Spleen (tissue), 11 donors: ENCODE measurements at regions not wholly inside any gene's neighbourhood (a gene's known extent, or its start where the extent isn't known, plus 50 kb on each side); places are given as distances from the start of the nearest gene placed in this dataset.

Experiments used
- DNase-seq: peaks from one replicate; pipeline ENCODE4 v3.0.0-alpha.2; 2020
- H3K27ac ChIP-seq, 8 donors: fragments of 200-600 bp; sonication (generic) in 7 of 8; 1 replicate in 4 of 8; 2 replicates in 4 of 8; pipeline versions ENCODE4 v1.5.0 to v1.8.0; 2016 to 2021; ENCODE audit warnings: inconsistent platforms in 4 of 8, mild to moderate bottlenecking in 4 of 8, moderate library complexity in 1 of 8
- H3K27me3 ChIP-seq, 7 donors: fragments of 200-600 bp; sonication (generic) in 6 of 7; replicated peaks in 1 of 7; 1 replicate in 4 of 7; 2 replicates in 3 of 7; pipeline versions ENCODE4 v1.5.0 to v1.8.0; 2016 to 2021; ENCODE audit warnings: inconsistent platforms in 3 of 7, mild to moderate bottlenecking in 1 of 7
- H3K36me3 ChIP-seq, 6 donors: fragments of 200-600 bp; sonication (generic) in 5 of 6; 1 replicate in 4 of 6; 2 replicates in 2 of 6; pipeline versions ENCODE4 v1.5.0 to v1.8.0; 2016 to 2021; ENCODE audit warnings: inconsistent platforms in 2 of 6
- H3K4me1 ChIP-seq, 6 donors: fragments of 200-600 bp; sonication (generic) in 5 of 6; 1 replicate in 3 of 6; 2 replicates in 3 of 6; pipeline versions ENCODE4 v1.5.0 to v1.8.0; 2016 to 2021; ENCODE audit warnings: inconsistent platforms in 3 of 6
- H3K4me3 ChIP-seq, 8 donors: fragments of 200-600 bp; sonication (generic) in 7 of 8; 1 replicate in 4 of 8; 2 replicates in 4 of 8; pipeline versions ENCODE4 v1.5.0 to v1.8.0; 2016 to 2021; ENCODE audit warnings: inconsistent platforms in 4 of 8, mild to moderate bottlenecking in 4 of 8, moderate library complexity in 2 of 8
- H3K9me3 ChIP-seq, 8 donors: fragments of 200-600 bp; sonication (generic) in 7 of 8; 1 replicate in 4 of 8; 2 replicates in 4 of 8; pipeline versions ENCODE4 v1.5.0 to v1.8.0; 2016 to 2021; ENCODE audit warnings: inconsistent platforms in 4 of 8
- CTCF ChIP-seq, 11 experiments: fragments of 200-600 bp in 7 of 11; fragments of 450-650 bp in 4 of 11; sonication (generic) in 4 of 11; IDR thresholded peaks in 8 of 11; conservative IDR thresholded peaks in 3 of 11; 1 replicate in 7 of 11; 2 replicates in 4 of 11; pipeline versions ENCODE4 v1.4.0 to v1.8.0; 2016 to 2021; ENCODE audit warnings: antibody characterized with exemption in 11 of 11, inconsistent platforms in 4 of 11, mild to moderate bottlenecking in 1 of 11
- POLR2A ChIP-seq, 3 donors: fragments of 450-650 bp; IDR thresholded peaks; one replicate each; pipeline ENCODE4 v1.5.1; 2017; ENCODE audit warnings: antibody characterized with exemption in 3 of 3, mild to moderate bottlenecking in 1 of 3
- POLR2AphosphoS5 ChIP-seq, 3 donors: sonication (generic); formaldehyde crosslinking; IDR thresholded peaks; one replicate each; pipeline ENCODE4 v1.5.1; 2017; ENCODE audit warnings: antibody characterized with exemption in 3 of 3
- whole genome bisulfite sequencing, 5 donors: extraction: QIAGEN DNeasy Blood & Tissue Kit in 3 of 5; methylation state at CpG; one replicate each; pipeline versions ENCODE4 v1.1.5 to v1.1.7; 2013 to 2018; 5-methylcytosine and 5-hydroxymethylcytosine counted together
- intact Hi-C: fragments of 100-400 bp; cut with DNase I; formaldehyde crosslinking; loops from one replicate; pipeline ENCODE4 v1.15.0; 2023; ENCODE audit warnings: low total_unique reads
- donor health status: healthy with polysubstance abuse.
- donor health status: DM: no; HTN: no; CAD: no; lungs with moderate emphysema.
- donor health status: DM: no; HTN: no; CAD: no.
- donor health status: Bipolar disorder and iron deficiency.
- donor health status: healthy.
- donor health status: DM: no; HTN: no; CAD: no.
- donor health status: DM: yes; HTN: yes; CAD: no.

GRCh38 chr7:18216270-18216669 lies 188.6 kb upstream of the PRPS1L1 start:
- intact Hi-C loops: loop anchor here (10.0 kb wide), 1 partner anchor 109 kb away; no protein-coding TSS in a partner anchor
- H3K36me3 ChIP-seq: no peaks in the 10 kb centered on the region

GRCh38 chr7:18221377-18222293 lies 194.0 kb upstream of the PRPS1L1 start:
- H3K36me3 ChIP-seq: no peaks in the 10 kb centered on the region
- no peaks in the 10 kb centered on the region for H3K27me3 ChIP-seq
- intact Hi-C loops: no loop called here
- 50 to 61% (median 57%) methylated on average over 2 of the region's 2 CpGs for WGBS, 5 donors
- no peak overlapping the region for H3K4me3 ChIP-seq
- H3K27ac ChIP-seq: peak overlapping the region in 7 of 8 donors; percentile 40 to 70 (median 65)
- no peak for DNase-seq
- TF ChIP-seq CTCF (IDR thresholded peaks at IDR 0.05 in 8 of 11, conservative IDR thresholded peaks at IDR 0.05 in 3 of 11) (no peak), POLR2AphosphoS5 (IDR thresholded peaks at IDR 0.05) (no peak), POLR2A (IDR thresholded peaks at IDR 0.05) (no peak)
- H3K4me1 ChIP-seq: peaks cover 26 to 70% (median 60%) of the 10 kb centered on the region in 6 donors
- H3K9me3 ChIP-seq: peaks cover 0 to 4% (median 0%) of the 10 kb centered on the region in 8 donors

More at GRCh38 chr7:18216270-18216669, 188.6 kb upstream of the PRPS1L1 start:
- WGBS, 5 donors: 92 to 98% (median 95%) methylated on average over 2 of the region's 2 CpGs
- peaks cover 0 to 39% (median 13%) of the 10 kb centered on the region in 6 donors for H3K4me1 ChIP-seq
- H3K27ac ChIP-seq: no peak overlapping the region
- H3K4me3 ChIP-seq: no peak overlapping the region
- H3K9me3 ChIP-seq: peaks cover 0 to 4% (median 0%) of the 10 kb centered on the region in 8 donors
- no peak for TF ChIP-seq POLR2A (IDR thresholded peaks at IDR 0.05)
- TF ChIP-seq CTCF (IDR thresholded peaks at IDR 0.05 in 8 of 11, conservative IDR thresholded peaks at IDR 0.05 in 3 of 11): no peak
- no peak for TF ChIP-seq POLR2AphosphoS5 (IDR thresholded peaks at IDR 0.05)
- no peaks in the 10 kb centered on the region for H3K27me3 ChIP-seq
- DNase-seq: no peak

GRCh38 chr7:18222636-18223035 lies 195.0 kb upstream of the PRPS1L1 start:
- H3K36me3 ChIP-seq: no peaks in the 10 kb centered on the region
- H3K27ac ChIP-seq: peak overlapping the region in 6 of 8 donors; percentile 20 to 70 (median 66)
- peaks cover 26 to 80% (median 68%) of the 10 kb centered on the region in 6 donors for H3K4me1 ChIP-seq
- TF ChIP-seq CTCF (IDR thresholded peaks at IDR 0.05 in 8 of 11, conservative IDR thresholded peaks at IDR 0.05 in 3 of 11) (no peak), POLR2A (IDR thresholded peaks at IDR 0.05) (no peak), POLR2AphosphoS5 (IDR thresholded peaks at IDR 0.05) (no peak)
- no peak overlapping the region for H3K4me3 ChIP-seq
- H3K9me3 ChIP-seq: peaks cover 0 to 4% (median 0%) of the 10 kb centered on the region in 8 donors
- DNase-seq: no peak
- intact Hi-C loops: no loop called here
- H3K27me3 ChIP-seq: no peaks in the 10 kb centered on the region

- Histone ChIP-seq H3K27ac (peak overlapping the region in 5 of 8 donors; percentile 22 to 68 (median 63)), H3K27me3 (no peaks in the 10 kb centered on the region), H3K4me1 (peaks cover 26 to 93% (median 70%) of the 10 kb centered on the region in 6 donors), H3K9me3 (no peaks in the 10 kb centered on the region), H3K4me3 (peak overlapping the region in 1 of 8 donors; percentile 10), H3K36me3 (no peaks in the 10 kb centered on the region)
- DNase-seq: no peak
- TF ChIP-seq POLR2AphosphoS5 (IDR thresholded peaks at IDR 0.05): no peak
- TF ChIP-seq POLR2A (IDR thresholded peaks at IDR 0.05): no peak
- no peak for TF ChIP-seq CTCF (IDR thresholded peaks at IDR 0.05 in 8 of 11, conservative IDR thresholded peaks at IDR 0.05 in 3 of 11)
- 66 to 87% (median 76%) methylated on average over 1 of the region's 1 CpG for WGBS, 5 donors
- intact Hi-C loops: no loop called here
Measured at GRCh38 chr7:18224138-18224537, 196.5 kb upstream of the PRPS1L1 start.
